ENCODE measurements at regions not wholly inside any gene's neighbourhood (a gene's known extent, or its start where the extent isn't known, plus 50 kb on each side); places are given as distances from the start of the nearest gene placed in this dataset.

DNA sequence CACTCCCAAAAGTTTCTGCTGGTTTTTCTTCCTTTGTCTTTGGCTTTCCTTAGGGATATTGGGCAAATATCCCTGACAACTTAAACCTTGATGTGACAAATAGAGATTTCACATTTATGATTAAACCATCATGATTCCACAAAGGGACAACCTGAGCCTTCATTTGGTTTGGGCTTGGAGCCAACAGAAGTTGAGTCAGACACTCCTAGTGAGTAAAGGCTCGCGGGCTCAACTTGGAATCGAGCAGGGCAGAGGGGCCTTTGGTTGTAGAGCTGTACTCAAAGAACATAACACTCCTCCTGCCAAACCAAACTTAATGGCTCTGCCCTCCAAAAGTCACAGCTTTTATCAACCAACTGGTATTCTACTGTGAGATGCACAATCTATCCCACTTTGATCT, 290.2 kb upstream of the MAP3K1 start:
- POLR2A ChIA-PET: no interaction called here
- CTCF ChIA-PET: interaction anchor here (0.6 kb wide), 1 partner anchor 89 kb away, joined by 4 read pairs; no protein-coding TSS in a partner anchor

DNA sequence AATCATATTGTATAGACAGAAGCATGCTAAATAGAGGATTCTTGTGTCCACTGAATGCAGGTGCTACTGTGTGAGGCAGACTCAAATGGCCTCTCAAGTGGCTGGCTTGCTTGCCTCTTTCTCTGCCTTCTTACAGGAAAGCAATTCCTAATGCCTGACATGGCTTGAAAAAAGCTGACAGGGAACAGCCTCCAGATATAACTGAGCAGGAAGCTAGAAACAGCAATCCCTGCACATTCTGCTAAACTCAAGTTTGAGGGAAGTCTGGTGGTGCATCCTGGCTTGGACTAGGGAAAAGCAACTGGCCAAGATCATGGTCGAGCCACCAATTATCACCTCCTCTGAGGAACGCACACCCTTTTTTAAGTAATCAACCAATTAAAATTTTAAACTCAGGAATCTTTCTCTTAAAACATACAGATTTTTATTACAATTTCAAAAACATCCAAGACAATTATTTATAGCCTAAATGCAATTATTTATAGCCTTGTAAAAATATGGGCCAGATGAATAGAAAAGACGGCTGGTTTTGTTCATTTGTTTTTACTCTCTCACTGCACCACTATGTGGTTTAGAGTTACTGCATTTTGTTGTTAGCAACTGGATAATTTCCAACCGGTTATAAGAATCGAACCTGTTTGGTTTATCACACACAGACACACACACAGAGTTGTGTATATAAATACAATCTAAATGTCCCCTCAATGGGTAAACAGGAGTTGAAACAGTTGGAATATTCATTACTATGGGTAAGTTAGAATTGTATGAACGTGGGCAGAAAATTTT, 290.9 kb upstream of the ANKRD55 start:
- ChIA-PET CTCF (no interaction called here), POLR2A (no interaction called here)

DNA sequence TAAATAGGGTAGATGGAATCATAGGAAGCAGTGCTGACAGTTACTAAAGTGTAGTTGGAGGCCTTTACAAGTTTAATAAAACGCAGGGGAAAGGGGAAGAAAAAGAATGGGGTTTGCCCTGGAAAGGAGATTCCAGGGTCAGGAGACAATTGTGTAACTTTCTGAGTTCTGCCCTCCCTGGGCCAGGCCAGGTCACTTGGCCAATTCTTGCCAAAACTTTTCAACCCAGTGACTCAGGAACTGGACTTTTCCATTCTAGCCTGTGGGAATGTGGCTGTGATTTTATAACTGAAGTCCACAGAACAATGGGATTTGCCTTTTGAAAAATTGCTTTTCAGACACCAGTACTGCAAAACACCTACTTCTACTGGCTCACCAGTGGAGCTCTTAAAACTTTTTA, 289.8 kb upstream of the ANKRD55 start:
- POLR2A ChIA-PET: no interaction called here
- CTCF ChIA-PET: no interaction called here

DNA sequence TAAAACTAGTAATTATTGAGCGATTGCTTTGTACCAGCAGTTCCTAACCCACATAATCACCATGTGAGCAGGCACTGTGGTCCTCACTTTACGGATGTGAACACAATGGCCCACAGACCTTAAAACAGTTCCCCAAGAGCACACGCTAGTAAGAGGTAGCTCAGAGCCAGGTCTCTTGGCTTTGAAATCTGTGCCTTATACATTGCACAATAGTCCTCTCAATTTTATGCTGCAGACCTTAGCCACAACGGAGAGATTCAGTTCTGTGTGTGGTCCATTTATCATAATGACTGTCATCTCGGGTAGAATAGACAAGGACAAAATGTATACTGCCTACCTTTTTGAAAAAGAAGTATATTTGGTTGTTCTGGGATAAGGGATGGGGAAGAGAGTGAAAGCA, 289.0 kb upstream of the ANKRD55 start:
- ChIA-PET CTCF (no interaction called here), POLR2A (no interaction called here)

DNA sequence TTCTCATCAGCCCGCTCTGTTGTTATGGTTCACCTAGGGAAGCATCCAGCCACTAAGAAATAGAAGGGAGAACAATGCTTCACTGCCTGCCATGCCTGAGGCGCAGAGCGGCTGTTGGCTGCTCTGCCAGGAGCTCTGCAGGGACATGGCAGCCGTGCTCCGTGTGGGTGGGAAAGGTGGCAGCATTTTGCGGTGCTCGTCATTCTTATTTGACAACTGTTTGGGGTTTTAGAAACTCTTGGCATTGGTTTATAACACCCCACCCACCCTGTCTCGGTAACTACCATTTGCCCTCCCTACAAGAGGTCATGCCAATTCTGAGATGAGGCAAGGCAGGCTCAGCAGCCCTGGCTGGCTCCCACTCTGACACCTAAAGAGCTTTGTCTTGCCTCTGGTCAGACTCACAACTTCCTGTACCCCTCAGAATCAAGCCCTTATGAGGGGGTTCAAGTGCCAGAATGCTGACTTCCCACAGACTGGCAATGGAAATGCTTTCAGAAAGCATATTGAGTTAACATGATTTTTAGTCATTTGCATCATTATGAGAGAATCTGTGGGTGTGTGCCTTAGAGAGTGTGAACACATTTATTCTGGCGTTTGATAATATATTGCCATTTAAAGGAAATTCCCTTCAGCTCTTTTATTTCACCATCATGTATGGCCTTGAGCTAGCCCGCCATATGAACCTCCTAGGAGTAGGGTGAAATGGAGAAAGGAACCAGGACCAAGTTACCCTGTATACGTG, 288.0 kb upstream of the ANKRD55 start:
- CTCF ChIA-PET: no interaction called here

DNA sequence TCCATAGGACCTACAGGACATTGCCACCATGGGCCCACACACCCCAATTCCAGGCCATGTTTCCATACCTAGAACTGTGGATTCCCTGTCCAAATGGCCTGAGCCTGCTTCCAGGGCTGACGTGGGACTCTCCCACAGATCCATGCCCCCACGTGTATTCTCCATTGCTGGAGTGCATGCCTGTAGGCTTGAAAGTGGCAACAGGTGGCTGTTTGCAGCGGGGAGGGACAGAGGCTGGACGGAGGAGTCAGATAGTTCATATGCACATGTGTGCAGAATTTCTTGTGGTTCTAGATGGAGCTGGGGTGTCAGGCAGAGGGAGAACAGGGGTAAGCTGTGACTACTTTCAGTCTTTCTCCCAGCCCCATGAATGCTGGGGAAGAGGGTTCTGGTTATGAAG, 285.7 kb upstream of the ANKRD55 start:
- ChIA-PET POLR2A (no interaction called here), CTCF (no interaction called here)

More for the DNA sequence above, 288.0 kb upstream of the ANKRD55 start:
- POLR2A ChIA-PET: no interaction called here

DNA sequence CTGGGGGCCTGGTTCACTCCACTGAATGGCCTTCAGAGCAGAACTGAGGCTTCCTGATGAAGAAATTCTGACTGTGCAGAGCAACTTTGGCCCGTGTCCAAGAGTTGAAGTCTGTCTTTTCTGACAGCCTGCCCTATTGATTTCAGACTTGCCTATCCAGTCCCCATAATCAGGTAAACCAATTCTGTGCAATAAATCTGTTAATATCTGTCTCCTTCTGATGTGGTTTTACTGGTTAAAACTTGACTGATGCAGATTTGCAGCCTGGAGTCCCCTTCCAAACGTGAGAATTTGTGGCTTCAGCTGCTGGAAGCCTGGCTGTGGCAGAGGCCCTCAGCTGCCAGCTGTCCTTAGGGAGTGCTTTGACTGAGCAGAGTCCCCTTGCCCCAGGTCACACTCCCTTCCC, 283.9 kb upstream of the ANKRD55 start:
- ChIA-PET POLR2A (no interaction called here), CTCF (no interaction called here)

DNA sequence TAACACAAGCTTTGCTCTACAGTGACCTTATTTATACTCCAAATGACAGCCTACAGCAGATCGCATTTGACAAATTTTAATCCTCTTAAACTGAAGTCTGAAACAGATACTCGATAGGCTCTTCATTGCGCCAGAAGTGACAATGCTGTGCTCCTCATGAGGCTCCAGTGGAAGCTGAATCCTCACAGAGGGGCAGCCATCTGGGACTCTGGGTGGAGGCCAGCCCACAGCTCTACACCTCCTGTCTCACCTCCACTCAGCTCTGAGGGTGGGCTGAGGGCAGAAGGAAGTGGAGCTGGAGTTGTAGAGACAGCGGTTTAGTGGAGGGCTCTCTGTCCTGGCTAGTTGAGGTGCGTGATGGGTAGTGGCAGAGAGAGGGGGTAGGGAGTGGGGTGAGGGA, 283.3 kb upstream of the ANKRD55 start:
- POLR2A ChIA-PET: no interaction called here
- CTCF ChIA-PET: no interaction called here

DNA sequence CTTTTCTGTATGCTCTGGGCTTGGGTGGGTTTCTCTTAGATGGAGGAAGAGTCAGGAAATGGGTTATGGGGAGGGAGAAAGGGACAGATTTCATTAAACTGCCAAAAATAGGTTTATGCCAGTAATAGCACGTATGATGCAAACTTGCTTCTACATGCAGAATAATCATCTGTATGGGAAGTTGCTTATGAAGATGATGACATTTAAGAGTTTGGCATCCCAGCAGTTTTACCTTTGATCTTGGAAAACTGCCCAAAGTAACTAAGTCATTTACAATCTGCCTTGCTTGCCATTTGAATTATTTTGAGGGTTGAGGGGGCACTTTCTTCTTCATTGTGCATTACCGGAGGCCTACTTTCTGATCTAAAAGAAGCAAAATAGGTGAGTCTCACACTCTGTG, 282.9 kb upstream of the ANKRD55 start:
- ChIA-PET CTCF (no interaction called here), POLR2A (no interaction called here)

DNA sequence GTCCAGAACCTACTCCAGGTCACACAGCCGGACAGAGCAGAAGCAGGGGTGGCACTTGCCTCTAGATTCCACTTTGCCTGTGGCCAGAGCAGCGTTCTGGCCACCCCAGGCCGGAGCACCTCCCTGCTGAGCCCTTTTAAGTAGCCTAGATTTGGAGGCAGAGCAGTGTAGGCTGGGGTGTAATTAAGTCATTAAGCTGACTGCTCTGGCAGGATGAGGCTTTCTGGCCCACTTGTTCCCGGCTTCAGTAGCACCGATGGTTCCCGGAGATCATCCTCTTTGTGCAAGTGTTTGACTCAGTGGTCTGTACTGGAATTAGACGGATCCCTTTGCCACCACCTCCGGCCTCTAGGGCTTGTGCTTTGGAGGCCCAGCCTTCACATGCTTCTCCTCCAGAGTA, 281.9 kb upstream of the ANKRD55 start:
- ChIA-PET CTCF (no interaction called here), POLR2A (no interaction called here)

DNA sequence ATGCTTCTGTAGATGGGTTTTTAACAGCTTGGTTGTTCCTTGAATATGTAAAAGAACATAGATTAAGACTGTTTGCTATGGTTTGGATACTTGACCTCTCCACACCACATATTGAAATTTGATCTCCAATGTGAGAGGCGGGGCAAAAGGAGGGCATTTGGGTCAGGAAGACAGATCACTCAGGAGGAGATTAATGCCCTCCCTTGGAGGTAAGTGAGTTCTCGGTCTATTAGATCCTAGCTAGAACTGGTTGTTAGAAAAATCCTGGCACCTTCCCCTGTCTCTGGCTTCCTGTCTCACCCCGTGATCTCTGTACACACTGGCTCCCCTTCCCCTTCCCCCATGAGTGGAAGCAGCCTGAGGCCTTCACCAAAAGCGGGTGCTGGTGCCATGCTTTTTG, 281.1 kb upstream of the ANKRD55 start:
- CTCF ChIA-PET: no interaction called here
- POLR2A ChIA-PET: no interaction called here

DNA sequence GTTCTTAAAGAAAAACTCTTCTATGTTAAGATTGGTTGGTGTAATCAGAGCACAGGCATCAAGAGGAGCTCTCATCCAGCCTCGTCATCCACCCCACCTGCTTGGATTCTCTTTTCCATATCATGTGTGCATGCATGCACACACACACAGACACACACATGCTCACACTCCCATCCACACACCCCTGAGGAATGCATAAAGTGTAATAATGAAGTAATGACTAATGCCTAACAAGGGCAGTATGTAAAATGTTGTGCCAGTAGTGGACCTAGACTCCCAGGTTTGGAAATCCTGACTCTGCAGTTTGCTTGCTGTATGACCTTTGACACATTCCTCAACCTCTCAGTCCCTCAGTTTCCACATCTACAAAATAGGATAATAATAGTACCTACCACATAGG, 280.0 kb upstream of the ANKRD55 start:
- POLR2A ChIA-PET: no interaction called here
- CTCF ChIA-PET: no interaction called here

DNA sequence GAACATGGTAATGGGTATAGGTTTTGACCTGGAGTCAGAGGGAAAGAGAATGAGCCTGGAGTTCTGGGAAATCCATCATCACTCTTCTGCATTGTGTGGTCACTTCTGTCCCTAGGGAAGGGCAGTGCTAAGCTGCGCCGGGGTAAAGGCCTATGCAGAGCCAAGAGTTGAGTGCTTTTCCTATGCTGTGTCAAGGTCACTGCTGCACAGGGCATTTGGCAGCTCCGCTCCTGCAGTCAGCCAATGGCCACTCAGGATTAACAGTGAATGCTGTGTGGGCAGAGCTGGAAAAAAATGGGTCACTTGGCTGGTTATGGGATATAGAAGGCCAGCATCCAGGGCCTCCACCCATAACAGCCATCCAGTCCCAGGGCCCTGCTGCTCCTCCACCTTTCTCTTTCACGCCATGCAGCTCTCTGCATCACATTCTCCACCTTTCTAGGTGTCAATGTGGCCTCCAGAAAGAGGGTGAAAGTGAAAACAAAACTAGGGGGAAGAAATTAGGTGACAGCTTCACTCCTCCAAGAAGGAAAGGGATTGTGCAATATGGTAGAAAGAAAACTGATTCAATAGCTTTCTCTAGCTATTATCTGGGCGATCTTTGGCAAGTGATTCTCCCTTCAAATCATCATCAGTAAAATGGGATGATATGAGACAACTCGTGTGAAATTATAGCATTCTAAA, 279.3 kb upstream of the ANKRD55 start:
- ChIA-PET CTCF (no interaction called here), POLR2A (no interaction called here)

DNA sequence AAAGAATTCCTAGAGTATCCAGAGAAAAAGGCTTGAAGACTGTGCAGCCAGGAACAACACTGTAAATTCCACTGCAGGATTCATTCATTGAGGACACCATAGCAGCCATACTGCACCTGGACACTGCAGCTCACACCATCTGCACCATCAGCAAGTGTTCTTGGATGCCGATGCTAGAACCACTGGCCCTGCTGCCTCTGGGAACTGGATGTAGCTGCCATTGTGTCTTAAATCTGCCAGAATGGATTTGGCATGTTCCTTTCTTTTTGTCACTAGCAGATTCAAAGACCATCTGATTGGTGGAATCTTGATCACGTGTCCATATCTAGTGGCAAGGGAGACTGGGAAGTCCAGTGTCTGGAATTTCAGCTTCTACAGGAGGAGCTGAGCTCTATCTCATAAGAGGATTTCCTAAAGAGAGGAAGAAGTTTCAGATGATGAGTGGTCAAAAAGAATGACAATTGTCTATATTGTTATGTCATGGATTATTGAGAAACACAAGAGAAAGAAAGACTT, 278.3 kb upstream of the ANKRD55 start:
- ChIA-PET POLR2A (no interaction called here), CTCF (no interaction called here)

DNA sequence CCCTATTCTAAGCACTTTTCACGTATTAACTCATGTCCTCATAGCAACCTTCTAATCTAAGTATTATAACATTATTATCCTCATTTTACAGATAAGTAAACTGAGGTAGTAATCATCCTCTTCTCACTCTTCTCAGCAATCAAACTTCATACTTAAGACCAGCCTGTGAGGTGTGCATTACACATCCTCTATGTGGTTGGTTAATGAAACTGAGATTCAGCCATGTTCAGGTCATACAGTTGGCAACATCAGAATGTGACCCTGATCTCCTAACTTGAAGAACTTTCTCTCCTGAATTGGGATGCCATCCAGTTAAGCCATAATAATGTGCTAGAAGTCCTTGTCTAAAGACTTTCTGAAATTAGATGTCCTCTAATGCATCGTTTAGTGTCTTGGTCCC, 275.1 kb upstream of the ANKRD55 start:
- CTCF ChIA-PET: no interaction called here
- POLR2A ChIA-PET: no interaction called here

DNA sequence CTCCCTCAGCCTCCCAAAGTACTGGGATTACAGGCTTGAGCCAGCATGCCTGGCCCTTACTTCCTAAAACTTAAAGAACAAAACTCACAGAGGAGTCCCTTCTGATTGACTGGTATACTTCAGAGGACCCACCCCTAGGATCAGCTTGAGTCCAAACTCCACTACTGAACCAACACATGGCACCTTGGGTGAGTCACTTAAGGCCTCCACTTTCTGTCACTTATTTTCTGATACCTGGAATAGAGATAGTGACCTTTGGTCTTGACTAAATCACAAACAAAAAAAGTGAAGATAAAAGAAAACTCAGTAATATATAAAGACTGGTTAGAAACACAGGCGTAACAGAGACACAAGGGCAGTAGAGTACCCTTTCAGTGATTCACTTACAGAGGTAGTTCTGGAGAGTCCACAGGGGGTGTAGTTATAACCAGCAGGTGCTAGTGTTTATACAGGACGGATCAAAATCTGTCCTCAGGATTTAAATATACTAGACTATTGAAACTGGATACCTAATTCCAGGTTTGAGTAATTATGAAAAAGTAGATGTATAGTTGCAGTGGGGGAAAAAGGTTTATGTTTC, 274.3 kb upstream of the ANKRD55 start:
- POLR2A ChIA-PET: no interaction called here
- CTCF ChIA-PET: no interaction called here

DNA sequence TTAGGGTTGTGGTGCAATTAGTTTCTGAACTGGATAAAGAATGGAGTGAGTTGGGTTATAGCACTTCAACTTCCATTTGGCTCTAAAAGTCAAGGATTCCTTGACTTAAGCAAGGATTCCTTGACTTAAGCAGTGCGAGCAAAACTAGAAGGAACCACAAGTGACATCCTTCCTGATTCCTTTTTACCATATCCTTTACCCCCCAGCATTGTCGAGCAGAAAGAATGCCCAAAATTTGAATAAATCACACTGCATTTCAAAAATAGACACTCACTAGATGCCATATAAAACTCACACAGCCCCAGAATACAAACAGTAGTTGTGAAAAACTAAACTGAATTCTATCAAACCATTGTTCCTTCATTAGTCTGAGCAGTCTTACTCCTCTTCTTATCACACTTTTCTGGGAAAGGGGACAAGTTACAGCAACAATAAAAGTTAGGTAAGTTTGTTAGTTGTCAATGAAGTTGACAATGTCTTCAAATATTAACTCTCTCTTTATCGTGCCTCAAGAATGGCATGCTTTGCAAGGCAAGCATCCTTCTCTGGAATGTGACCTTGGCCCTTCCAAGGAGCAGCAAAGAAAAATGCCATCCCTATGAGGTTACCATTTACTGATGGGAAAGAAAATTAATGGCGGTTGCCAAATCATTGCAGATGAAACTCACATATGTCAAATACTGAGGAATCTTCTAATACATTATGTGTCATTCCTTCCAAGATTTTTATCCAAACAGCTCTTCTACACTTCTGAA, 273.3 kb upstream of the ANKRD55 start:
- POLR2A ChIA-PET: no interaction called here
- CTCF ChIA-PET: no interaction called here

DNA sequence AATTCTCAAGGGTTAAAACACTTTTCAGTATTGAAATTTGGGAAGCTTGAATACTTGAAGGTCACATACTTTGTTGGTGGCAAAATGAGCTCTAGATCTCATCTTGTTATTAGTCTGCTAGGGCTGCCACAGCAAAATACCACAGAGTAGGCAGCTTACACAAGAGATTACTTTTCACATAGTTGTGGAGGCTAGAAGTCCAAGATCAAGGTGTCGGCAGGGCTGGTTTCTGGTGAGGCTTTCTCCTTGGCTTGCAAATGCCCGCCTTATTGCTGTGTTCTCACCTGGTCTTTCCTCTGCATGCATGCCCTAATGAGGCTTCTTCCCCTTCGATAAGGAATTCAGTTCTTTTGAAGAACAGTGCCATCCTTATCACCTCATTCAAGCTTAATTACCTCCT, 270.8 kb upstream of the ANKRD55 start:
- ChIA-PET CTCF (no interaction called here), POLR2A (no interaction called here)

DNA sequence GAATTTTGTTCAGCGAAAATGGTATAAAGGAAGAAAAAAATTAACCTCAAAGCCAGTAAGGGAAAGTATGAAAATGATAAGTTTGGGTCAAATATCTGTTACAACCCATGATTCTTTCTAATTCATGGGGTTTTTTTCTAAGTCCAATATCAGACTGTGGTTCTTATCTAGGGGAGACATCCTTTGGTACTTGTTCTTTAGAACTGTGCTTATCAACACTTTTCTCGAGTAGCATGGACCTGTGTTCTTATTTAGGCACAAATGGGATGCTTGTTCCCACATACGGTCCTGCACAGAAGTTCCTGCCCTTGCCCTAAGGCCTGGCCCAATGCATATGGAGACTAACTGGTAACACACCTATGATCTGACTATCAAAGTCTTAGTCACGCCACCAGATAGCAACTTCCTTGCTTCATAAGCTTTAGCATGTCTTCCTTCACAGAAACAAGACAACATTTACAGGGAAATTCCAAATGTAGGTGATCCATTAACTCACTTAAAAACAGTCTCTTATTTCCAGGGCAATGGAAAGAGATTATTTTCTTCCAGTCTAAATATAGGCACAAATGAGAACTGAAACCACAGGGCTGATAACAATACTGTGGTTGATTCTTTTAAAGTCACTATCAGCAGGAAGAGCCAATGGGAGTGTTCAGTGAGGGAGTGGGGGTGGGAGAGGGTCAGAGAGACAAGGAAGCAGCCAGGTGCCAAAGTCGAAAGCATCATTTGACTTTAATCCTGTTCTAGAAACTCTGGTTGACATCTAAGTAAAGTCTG, 268.8 kb upstream of the ANKRD55 start:
- CTCF ChIA-PET: no interaction called here
- POLR2A ChIA-PET: no interaction called here

DNA sequence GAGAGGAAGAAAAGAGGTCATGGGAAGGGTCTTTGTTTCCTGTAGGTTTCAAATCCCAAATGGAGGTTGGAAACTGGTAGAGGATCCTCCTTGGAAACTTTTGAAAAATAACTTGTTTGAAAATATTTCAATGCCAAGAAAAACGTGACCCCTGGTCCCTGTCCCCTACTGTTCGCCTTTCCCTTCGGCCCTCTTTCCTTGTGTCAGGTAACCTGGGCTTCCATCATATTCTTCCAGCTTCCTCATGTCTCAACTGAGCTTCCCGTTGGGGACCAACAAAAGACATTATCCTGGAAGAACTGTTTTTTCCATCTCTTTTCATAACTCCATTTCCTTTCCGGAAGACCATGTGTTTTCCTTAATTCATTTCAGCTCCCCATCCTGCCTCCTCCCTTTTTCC, 266.8 kb upstream of the ANKRD55 start:
- POLR2A ChIA-PET: no interaction called here

More for the DNA sequence above, 266.8 kb upstream of the ANKRD55 start:
- CTCF ChIA-PET: no interaction called here
